ENCODE measurements at regions not wholly inside any gene's neighbourhood (a gene's known extent, or its start where the extent isn't known, plus 50 kb on each side); places are given as distances from the start of the nearest gene placed in this dataset.
"Not testable (repeated sequence)": the region's sequence is repeated elsewhere in the genome, so short reads cannot be mapped to it uniquely, and the experiment has no call there.

GRCh38 chr4:18751083-18751482 is 729.5 kb upstream of the LCORL start:
- DNase-seq (ENCODE audit: low read depth in 2 of 2), result no peak

- no peak for DNase-seq (ENCODE audit: low read depth in 2 of 2)
Observed at GRCh38 chr4:18749391-18749790, 727.8 kb upstream of the LCORL start.

DNA sequence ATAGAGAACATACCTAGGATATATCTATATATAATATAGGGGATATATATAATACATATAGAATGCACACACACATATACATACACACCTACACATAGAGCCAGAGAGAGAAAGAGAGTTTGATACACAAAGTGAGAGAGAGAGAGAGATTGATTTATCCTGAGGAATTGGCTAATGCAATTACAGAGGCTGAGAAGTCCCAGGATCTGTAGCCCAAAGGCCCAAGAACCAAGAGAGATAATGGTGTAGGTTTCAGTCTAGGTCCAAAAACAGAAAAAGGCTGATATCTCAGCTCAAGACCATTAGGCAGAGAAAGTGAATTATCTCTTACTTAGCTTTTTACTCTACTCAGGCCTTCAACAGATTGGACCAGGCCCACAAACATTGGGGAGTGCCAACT is 715.0 kb upstream of the LCORL start:
- DNase-seq (ENCODE audit: low read depth in 2 of 2), result no peak

GRCh38 chr4:18735740-18736268 is 714.2 kb upstream of the LCORL start:
- DNase-seq (ENCODE audit: low read depth in 2 of 2), result no peak

DNA sequence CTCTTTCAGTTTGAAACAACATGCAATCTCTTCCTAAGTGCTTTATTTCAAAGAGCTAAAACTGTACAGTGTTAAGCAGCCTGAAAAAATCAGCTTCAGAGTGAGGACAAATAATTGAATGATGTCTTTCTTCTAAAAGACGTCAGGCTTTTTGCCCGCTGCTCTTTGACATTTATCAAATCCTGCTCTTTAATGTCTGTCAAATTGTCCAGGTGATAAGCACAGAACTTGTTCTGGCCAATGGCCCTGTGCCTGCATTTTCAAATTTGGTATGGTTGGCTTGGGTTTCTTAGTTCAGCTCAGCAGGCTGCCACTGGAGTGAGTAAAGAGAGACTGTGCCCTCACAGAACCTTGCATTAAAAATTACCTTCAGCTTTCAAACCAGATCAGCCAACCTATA is 712.9 kb upstream of the LCORL start:
- no peak for DNase-seq (ENCODE audit: low read depth in 2 of 2)

DNA sequence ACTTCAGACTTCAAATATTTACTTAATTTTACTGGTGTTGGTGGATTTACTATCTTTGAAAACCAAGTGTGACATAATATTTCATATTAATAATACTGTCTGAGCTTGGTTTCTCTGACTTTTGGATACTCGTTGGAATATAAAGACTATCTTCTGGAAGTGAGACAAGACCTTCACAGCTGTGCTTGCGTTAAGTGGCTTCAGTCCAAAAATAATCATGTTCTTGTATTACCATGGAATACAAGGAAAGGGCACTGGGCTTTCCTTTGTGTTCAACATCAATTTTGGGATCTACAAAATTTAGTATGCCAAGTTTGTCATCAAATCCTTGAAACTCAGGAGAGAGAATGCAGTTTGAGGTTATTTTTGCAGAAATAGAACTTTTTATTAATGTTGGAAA is 712.4 kb upstream of the LCORL start:
- DNase-seq (ENCODE audit: low read depth in 2 of 2), result no peak

GRCh38 chr4:18722748-18723191 is 701.2 kb upstream of the LCORL start:
- no peak for DNase-seq (ENCODE audit: low read depth in 2 of 2)

- no peak for DNase-seq (ENCODE audit: low read depth in 2 of 2)
Observed at GRCh38 chr4:18698119-18698883, 676.7 kb upstream of the LCORL start.

- no peak for DNase-seq (ENCODE audit: low read depth in 2 of 2)
Observed at GRCh38 chr4:18695733-18696527, 674.4 kb upstream of the LCORL start.

DNA sequence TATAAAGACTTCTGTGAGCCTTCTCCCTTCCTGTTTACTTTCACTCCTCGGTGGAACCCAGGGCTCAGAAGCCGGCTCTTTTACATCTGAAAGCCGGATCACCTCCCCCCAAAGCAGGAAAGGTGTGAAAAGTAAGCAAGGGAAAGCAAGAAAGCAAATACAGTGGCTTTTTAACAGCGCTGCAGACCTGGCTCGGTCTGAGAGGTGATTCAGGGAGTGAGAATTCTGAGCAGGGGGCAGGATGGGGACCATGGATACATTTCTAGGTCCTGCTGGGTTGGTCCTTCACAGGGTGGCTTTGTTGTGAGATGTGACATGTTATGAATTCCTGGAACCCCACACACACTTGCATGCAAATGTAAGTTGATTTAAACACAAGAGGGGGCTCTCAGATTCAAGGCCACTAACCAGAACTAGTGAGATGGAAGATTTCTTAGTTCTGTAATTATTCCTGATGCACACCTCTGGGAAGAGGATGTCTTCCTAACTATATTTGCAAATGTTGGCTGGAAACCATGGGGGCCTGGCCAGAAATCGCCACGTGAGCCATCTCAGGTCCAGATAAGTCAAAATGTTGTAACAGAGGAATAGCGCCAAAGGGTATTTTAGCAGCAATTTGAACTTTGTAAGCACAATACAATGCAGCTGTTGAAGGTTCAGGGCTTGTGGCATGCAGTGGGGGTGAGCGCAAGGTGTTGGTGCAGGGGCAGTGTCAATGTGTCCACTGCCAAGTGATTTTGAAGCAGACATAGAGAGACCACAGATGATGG is 670.1 kb upstream of the LCORL start:
- no peak for DNase-seq (ENCODE audit: low read depth in 2 of 2)

GRCh38 chr4:18690291-18690955 is 668.9 kb upstream of the LCORL start:
- no peak for DNase-seq (ENCODE audit: low read depth in 2 of 2)

GRCh38 chr4:18689308-18690115 is 668.0 kb upstream of the LCORL start:
- DNase-seq (ENCODE audit: low read depth in 2 of 2), result peak in 1 of 2 donors; percentile 15

- not testable (repeated sequence) for DNase-seq (ENCODE audit: low read depth in 2 of 2)
Observed at GRCh38 chr4:18688351-18688750, 666.8 kb upstream of the LCORL start.

DNA sequence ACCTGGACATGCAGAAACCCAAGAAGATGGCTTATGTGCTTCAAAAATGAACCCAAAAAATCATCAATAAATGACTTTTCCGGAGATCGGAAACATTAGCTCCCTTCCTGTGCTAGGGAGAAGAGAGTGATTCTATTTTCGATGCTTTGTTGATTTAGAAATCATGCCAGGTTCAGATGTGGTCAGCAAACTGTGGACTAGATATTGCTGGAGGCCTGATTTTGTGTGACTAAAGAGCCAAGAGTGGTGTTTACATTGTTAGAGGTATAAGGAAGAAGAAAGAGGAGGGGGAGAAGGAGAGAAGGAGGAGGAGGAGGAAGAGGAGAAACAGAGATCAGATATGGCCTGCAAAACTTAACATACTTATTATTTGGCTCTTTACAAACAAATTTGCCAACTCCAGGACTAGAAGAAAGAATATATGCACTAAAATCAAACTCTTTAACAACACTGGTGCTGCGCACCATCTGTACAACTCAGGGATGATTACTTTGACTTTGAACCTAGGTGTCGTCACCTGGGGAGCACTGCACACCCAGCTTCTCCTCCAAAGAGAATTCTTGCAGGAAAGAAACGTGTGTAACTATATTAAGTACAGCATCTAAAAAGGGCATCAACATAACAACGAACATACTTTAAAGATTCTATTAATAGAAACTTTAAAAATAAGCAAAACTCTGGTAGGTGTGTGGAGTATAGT is 664.9 kb upstream of the LCORL start:
- DNase-seq (ENCODE audit: low read depth in 2 of 2), result no peak

DNA sequence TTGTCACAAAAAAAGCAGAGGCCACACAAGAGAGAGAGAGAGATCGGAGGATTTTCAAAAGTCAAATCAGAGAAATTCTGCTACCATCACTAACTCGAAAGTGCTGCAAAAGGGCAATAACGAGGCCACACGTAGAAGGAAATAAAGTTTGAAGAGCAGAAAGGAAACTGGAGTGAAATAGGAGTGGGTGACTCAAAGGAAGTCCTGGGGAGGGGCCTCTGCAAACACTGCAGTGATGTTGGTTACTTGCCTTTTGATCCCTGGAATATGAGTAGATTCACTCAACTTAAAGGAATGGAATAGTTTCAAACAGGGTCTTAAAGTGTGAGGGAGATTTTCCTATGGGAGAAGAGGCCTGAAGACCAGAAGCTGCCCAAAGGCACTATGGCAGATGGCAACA is 663.4 kb upstream of the LCORL start:
- no peak for DNase-seq (ENCODE audit: low read depth in 2 of 2)

- no peak for DNase-seq (ENCODE audit: low read depth in 2 of 2)
Observed at GRCh38 chr4:18676526-18676915, 655.0 kb upstream of the LCORL start.

GRCh38 chr4:18675586-18676525 is 654.3 kb upstream of the LCORL start:
- no peak for DNase-seq (ENCODE audit: low read depth in 2 of 2)

DNA sequence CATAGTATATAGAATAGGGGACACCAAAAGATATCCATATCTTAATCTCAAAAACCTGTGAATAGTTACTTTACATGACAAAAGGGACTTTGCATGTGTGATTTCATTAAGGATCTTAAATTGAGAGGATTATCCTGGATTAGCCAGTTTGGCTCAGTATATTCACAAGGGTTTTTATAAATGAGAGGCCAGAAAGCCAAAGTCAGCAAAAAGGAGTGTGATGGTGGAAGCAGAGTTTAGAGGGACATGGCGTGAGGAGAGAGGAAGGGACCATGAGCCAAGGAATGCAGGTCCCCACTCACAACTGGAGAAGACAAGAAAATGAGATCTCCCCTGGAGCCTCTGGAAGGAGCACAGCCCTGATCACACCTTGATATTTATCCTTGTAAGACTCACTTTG is 648.5 kb upstream of the LCORL start:
- DNase-seq (ENCODE audit: low read depth in 2 of 2), result no peak

- DNase-seq (ENCODE audit: low read depth in 2 of 2), result no peak
Observed at GRCh38 chr4:18669390-18669789, 647.8 kb upstream of the LCORL start.

All from stimulated activated CD4-positive, alpha-beta T cell treated with anti-CD3 and anti-CD28 coated beads, Interleukin-1b, Interleukin-23, amount 100 ng/mL, for 4 hours (primary cell).